Fibroblast of mammary gland (primary cell): ENCODE measurements at regions not wholly inside any gene's neighbourhood (a gene's known extent, or its start where the extent isn't known, plus 50 kb on each side); places are given as distances from the start of the nearest gene placed in this dataset.

ENCODE experiments used
- DNase-seq: peaks from one replicate; pipeline ENCODE4 v3.0.0-alpha.2; 2010; ENCODE audit warnings: low read depth
- H3K4me3 ChIP-seq: 2 replicates; pipeline ENCODE4 v1.5.1; 2011; ENCODE audit warnings: low read depth, mild to moderate bottlenecking, low read length, moderate library complexity; ENCODE audit not compliant: control insufficient read depth
- TF ChIP-seq, protein P1 (sequence below): conservative IDR thresholded peaks from 2 replicates; pipeline ENCODE4 v1.5.1; 2011; ENCODE audit warnings: low read depth, low read length, inconsistent platforms; ENCODE audit not compliant: control insufficient read depth, insufficient read depth

DNA sequence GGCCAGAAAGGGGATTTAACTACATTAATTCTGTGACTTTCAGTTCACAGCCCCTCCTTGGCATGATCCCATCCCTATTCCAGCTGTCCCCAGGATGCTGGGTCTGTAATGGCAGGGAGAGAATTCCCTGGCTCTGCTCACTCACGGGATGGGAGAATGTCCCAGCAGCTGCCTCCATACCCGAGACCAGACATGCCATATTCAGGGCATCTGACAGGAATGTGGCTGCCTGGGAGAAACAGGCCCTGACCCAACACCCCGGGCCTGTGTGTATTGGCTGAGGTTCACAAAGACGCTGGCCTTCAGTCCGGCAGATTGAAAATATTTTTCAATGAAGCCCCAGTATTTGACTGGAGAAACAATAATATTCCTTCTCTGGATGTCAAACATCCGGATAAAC, 83.6 kb upstream of the SMAD3 start:
- no peak overlapping the region for H3K4me3 ChIP-seq
- no peak for DNase-seq
- TF ChIP-seq, protein P1, sequence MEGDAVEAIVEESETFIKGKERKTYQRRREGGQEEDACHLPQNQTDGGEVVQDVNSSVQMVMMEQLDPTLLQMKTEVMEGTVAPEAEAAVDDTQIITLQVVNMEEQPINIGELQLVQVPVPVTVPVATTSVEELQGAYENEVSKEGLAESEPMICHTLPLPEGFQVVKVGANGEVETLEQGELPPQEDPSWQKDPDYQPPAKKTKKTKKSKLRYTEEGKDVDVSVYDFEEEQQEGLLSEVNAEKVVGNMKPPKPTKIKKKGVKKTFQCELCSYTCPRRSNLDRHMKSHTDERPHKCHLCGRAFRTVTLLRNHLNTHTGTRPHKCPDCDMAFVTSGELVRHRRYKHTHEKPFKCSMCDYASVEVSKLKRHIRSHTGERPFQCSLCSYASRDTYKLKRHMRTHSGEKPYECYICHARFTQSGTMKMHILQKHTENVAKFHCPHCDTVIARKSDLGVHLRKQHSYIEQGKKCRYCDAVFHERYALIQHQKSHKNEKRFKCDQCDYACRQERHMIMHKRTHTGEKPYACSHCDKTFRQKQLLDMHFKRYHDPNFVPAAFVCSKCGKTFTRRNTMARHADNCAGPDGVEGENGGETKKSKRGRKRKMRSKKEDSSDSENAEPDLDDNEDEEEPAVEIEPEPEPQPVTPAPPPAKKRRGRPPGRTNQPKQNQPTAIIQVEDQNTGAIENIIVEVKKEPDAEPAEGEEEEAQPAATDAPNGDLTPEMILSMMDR, result no peak

DNA sequence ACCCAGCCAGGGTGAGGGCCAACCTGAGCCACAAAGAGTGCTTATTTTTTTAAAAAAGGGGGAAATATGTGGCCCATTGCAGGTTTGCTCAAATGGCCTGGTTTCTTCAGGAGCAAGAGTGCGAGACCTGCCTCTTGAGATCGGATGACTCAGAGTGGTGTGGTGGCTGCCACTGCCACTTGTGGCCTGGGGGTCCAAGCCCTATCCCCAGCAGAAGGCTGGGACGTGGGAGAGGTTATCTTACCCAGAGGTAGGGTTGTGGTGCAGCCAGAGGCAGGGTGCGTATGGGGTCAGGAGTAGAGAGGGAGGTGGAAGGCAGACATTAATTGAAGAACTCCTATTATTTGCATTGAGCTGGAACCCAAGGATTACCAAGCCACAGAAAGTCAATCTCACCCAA, 83.2 kb upstream of the SMAD3 start:
- DNase-seq, result no peak
- H3K4me3 ChIP-seq, result no peak overlapping the region
- TF ChIP-seq, protein P1, result no peak

DNA sequence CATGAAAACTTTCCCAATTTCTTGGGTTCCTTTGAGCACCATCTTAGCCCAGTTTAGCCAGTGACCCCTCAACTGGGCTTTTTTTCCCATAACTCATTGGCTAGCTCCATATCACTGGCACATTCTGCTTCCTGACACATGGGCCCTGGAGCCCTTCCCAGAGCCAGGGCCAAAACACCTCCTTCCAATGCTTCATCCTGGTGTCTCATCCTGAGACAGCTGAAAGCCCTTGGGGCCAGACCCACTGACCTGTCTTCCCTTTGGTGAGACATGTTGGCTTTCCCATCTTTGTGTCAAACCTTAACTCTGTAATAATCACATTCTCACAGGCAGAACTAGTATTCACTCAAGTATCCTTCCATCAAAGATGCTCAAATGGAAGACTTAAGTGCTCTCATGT, 82.6 kb upstream of the SMAD3 start:
- DNase-seq, result peak; percentile 57
- no peak overlapping the region for H3K4me3 ChIP-seq
- TF ChIP-seq, protein P1, result no peak

DNA sequence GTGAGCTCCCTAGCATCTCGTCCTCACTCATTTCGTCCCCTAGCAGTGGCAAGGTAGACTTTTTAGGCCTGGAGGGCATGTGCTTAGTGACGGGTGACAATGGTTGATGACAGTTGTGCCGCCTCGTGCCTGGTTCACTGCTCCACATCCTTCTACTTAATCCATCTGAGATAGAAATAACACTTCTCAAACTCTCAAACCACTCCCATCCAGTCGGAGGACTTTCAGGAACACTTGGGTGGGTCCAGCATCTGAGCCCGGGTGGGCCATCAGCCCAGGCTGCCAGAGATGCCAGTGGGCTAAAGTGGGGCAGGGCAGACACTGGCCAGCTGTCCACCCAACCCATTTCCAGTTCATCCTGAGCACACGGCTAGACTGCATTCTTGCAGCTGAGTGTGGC, 79.7 kb upstream of the SMAD3 start:
- no peak overlapping the region for H3K4me3 ChIP-seq
- no peak for DNase-seq
- TF ChIP-seq, protein P1, result no peak

DNA sequence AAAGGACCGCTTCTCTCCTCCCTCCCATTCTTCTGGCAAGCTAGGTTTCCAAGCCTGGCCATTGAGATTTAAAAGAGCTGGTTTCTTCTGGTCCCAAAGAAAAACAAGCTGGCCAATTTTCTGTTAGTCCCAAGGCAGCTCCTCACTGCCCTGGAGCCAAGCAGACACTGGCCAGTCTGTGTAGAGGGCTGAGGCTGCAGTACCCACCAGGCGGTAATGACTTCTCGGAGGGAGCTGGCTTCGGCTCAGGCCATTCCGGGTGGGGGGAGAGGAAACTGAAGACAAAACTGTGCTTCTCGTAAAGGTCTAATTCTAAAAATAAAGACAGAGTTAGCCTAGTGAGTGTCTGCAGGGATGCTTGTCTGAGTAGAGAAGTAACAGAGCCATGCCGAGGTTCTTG, 78.5 kb upstream of the SMAD3 start:
- no peak for DNase-seq
- TF ChIP-seq, protein P1, result no peak
- H3K4me3 ChIP-seq, result no peak overlapping the region

DNA sequence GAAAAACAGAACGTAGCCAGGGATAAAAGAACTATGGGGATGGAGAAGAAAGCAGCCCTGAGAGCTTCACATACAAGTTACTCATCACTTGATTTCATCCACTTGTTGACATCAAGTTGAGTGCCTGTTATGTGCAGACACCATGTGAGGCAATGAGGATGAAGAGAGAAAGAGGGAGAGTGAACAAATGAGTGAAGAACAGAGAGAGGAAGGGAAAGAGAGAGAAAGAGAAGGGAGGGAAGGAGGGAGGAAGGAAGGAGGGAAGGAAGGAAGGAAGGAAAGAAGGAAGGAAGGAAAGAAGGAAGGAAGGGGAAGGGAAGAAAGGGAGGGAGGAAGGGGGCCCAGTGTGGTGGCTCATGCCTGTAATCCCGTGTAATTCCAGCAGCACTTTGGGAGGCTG, 72.3 kb upstream of the SMAD3 start:
- DNase-seq, result no peak
- TF ChIP-seq, protein P1, result no peak
- no peak overlapping the region for H3K4me3 ChIP-seq

DNA sequence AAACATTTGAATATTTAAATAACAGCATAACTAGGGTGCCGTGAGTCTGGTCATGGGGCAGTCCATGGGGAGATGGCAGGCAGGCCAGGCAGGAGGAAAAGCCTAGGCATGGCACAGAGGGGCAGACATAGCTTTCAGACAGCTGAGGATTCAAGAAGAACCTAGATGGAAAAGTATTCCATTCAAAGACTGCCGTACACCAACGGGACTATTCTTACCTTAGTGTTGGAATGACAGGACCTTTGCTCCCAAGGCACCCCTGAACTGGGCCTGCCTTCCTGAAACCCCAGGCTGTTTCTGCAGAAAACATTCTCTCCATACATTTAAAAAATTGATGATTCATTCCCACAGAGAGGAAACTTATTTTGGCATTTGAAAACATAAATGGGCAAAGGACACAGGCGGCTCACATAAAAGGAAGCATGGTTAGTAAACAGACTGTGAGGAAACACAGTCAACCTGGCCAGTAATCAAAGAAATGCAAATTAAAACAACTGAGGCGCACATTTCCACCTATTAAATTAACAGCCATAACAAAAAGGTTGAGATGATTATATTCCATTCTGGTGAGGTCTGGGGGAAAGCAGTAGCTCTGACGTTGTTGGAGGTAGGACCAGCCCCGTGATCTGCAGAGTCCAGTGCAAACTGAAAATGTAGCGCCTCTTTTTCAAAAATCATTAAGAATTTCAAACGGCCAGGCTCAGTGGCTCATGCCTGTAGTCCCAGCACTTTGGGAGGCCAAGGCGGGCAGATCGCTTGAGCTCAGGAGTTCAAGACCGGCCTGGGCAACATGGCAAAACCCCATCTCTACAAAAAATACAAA, 71.3 kb upstream of the SMAD3 start:
- no peak overlapping the region for H3K4me3 ChIP-seq
- no peak for DNase-seq
- TF ChIP-seq, protein P1, result no peak
